MCF 10A (cell line): ENCODE measurements at regions not wholly inside any gene's neighbourhood (a gene's known extent, or its start where the extent isn't known, plus 50 kb on each side); places are given as distances from the start of the nearest gene placed in this dataset.

Source experiments
- BruUV-seq: library from RNA; stranded (reverse); fragments of 400-500 nt; replicated peaks from 2 replicates; lab custom pipeline; 2021; lab: Mats Ljungman, UMichigan
- CTCF ChIA-PET: fragments of 300-600 bp; sonication (Branson Sonifier 250); formaldehyde crosslinking; extraction: SDS; loops from one replicate; lab custom pipeline; 2021; ENCODE audit warnings: antibody characterized with exemption, inconsistent platforms; lab: Yijun Ruan, JAX
- POLR2A ChIA-PET: fragments of 300-600, 350-650 bp; sonication (Branson Sonifier 250); formaldehyde crosslinking; extraction: SDS; loops from one replicate; lab custom pipeline; 2020; ENCODE audit warnings: antibody characterized with exemption, inconsistent platforms; lab: Yijun Ruan, JAX
- DNase-seq: peaks from one replicate; pipeline ENCODE4 v3.0.0-alpha.2; 2018; ENCODE audit not compliant: unreplicated experiment
- H3K27ac Mint-ChIP-seq: one replicate; pipeline ENCODE4 v1.8.0; 2022; ENCODE audit warnings: mild to moderate bottlenecking, low read depth, mixed read lengths; ENCODE audit not compliant: unreplicated experiment
- H3K27me3 Mint-ChIP-seq: one replicate; pipeline ENCODE4 v1.8.0; 2022; ENCODE audit warnings: mixed read lengths; ENCODE audit not compliant: insufficient read depth, unreplicated experiment
- H3K36me3 Mint-ChIP-seq: one replicate; pipeline ENCODE4 v1.8.0; 2022; ENCODE audit warnings: mild to moderate bottlenecking, moderate library complexity, mixed read lengths; ENCODE audit not compliant: insufficient read depth, unreplicated experiment
- H3K4me1 Mint-ChIP-seq: one replicate; pipeline ENCODE4 v1.8.0; 2022; ENCODE audit warnings: mixed read lengths; ENCODE audit not compliant: insufficient read depth, unreplicated experiment
- H3K4me3 Mint-ChIP-seq: one replicate; pipeline ENCODE4 v1.8.0; 2022; ENCODE audit warnings: mild to moderate bottlenecking, moderate library complexity, mixed read lengths; ENCODE audit not compliant: unreplicated experiment
- H3K9me3 Mint-ChIP-seq: one replicate; pipeline ENCODE4 v1.8.0; 2022; ENCODE audit warnings: mixed read lengths; ENCODE audit not compliant: unreplicated experiment
- CTCF ChIP-seq: fragments of 200-600 bp; IDR thresholded peaks from one replicate; pipeline ENCODE4 v1.8.0; 2022; ENCODE audit warnings: antibody characterized with exemption, mild to moderate bottlenecking; ENCODE audit not compliant: unreplicated experiment
- intact Hi-C: fragments of 100-400 bp; cut with micrococcal nuclease; formaldehyde crosslinking; loops from 2 replicates; pipeline ENCODE4 v1.14.1; 2022

GRCh38 chr9:30851600-30851999 lies 1532.8 kb upstream of the ACO1 start:
- POLR2A ChIA-PET = no interaction called here
- CTCF ChIA-PET = no interaction called here
- intact Hi-C loops = no loop called here
- no TSS peak for BruUV-seq
- no peak overlapping the region for H3K27ac Mint-ChIP-seq
- H3K9me3 Mint-ChIP-seq = no peaks in the 10 kb centered on the region
- TF ChIP-seq CTCF = no peak
- H3K4me1 Mint-ChIP-seq = no peaks in the 10 kb centered on the region
- no peaks in the 10 kb centered on the region for H3K36me3 Mint-ChIP-seq
- no peak overlapping the region for H3K4me3 Mint-ChIP-seq
- peaks cover 71% of the 10 kb centered on the region for H3K27me3 Mint-ChIP-seq
- no peak for DNase-seq

GRCh38 chr9:30900706-30901105 lies 1483.7 kb upstream of the ACO1 start:
- Mint-ChIP-seq H3K27ac (no peak overlapping the region), H3K36me3 (no peaks in the 10 kb centered on the region), H3K9me3 (no peaks in the 10 kb centered on the region), H3K4me1 (no peaks in the 10 kb centered on the region), H3K4me3 (no peak overlapping the region), H3K27me3 (peaks cover 67% of the 10 kb centered on the region)
- DNase-seq = no peak
- ChIA-PET CTCF (no interaction called here), POLR2A (no interaction called here)
- intact Hi-C loops = no loop called here
- BruUV-seq = no TSS peak
- TF ChIP-seq CTCF = no peak

- Mint-ChIP-seq H3K27me3 (peaks cover 69% of the 10 kb centered on the region), H3K36me3 (no peaks in the 10 kb centered on the region), H3K27ac (no peak overlapping the region), H3K4me3 (no peak overlapping the region), H3K9me3 (no peaks in the 10 kb centered on the region), H3K4me1 (no peaks in the 10 kb centered on the region)
- TF ChIP-seq CTCF = no peak
- intact Hi-C loops = no loop called here
- no TSS peak for BruUV-seq
- ChIA-PET CTCF (no interaction called here), POLR2A (no interaction called here)
- DNase-seq = no peak
These were observed 1471.1 kb upstream of the ACO1 start for GRCh38 chr9:30913331-30913730.

- POLR2A ChIA-PET = interaction anchor here (1.0 kb wide), 1 partner anchor 90 kb away, joined by 3 read pairs; no protein-coding TSS in a partner anchor
- no peak overlapping the region for H3K27ac Mint-ChIP-seq
- no peak for TF ChIP-seq CTCF
- DNase-seq = no peak
- CTCF ChIA-PET = no interaction called here
- intact Hi-C loops = no loop called here
- H3K4me3 Mint-ChIP-seq = no peak overlapping the region
- H3K36me3 Mint-ChIP-seq = no peaks in the 10 kb centered on the region
- no TSS peak for BruUV-seq
- H3K4me1 Mint-ChIP-seq = no peaks in the 10 kb centered on the region
- H3K27me3 Mint-ChIP-seq = peaks cover 84% of the 10 kb centered on the region
- H3K9me3 Mint-ChIP-seq = no peaks in the 10 kb centered on the region
These were observed 1469.0 kb upstream of the ACO1 start for GRCh38 chr9:30915451-30915850.
